GM18868 (cell line): ENCODE measurements at regions not wholly inside any gene's neighbourhood (a gene's known extent, or its start where the extent isn't known, plus 50 kb on each side); places are given as distances from the start of the nearest gene placed in this dataset.
"Not testable (repeated sequence)": the region's sequence is repeated elsewhere in the genome, so short reads cannot be mapped to it uniquely, and the experiment has no call there.

ENCODE experiments used
- ATAC-seq: cut with Tn5 transposase; IDR thresholded peaks from one replicate; pipeline ENCODE4 v1.9.1; 2021; ENCODE audit warnings: mild to moderate bottlenecking, moderate library complexity; ENCODE audit not compliant: unreplicated experiment

GRCh38 chr10:118423800-118424442 lies 81.8 kb upstream of the FAM204A start:
- ATAC-seq: peak; percentile 97

GRCh38 chr10:118422241-118422640 lies 80.1 kb upstream of the FAM204A start:
- ATAC-seq: no peak

GRCh38 chr10:118420049-118420448 lies 77.9 kb upstream of the FAM204A start:
- not testable (repeated sequence) for ATAC-seq

GRCh38 chr10:118412932-118413331 lies 70.8 kb upstream of the FAM204A start:
- no peak for ATAC-seq

- no peak for ATAC-seq
Measured at GRCh38 chr10:118412132-118412760, 70.1 kb upstream of the FAM204A start.

- no peak for ATAC-seq
Measured at GRCh38 chr10:118409295-118409694, 67.2 kb upstream of the FAM204A start.

GRCh38 chr10:118408181-118408580 lies 66.1 kb upstream of the FAM204A start:
- no peak for ATAC-seq

- no peak for ATAC-seq
Measured at GRCh38 chr10:118407777-118408176, 65.7 kb upstream of the FAM204A start.

- no peak for ATAC-seq
Measured at GRCh38 chr10:118407026-118407425, 64.9 kb upstream of the FAM204A start.

- ATAC-seq: no peak
Measured at GRCh38 chr10:118405928-118406327, 63.8 kb upstream of the FAM204A start.

GRCh38 chr10:118403967-118404366 lies 61.8 kb upstream of the FAM204A start:
- no peak for ATAC-seq

- no peak for ATAC-seq
Measured at GRCh38 chr10:118401708-118402193, 59.6 kb upstream of the FAM204A start.

GRCh38 chr10:118397391-118397790 lies 55.3 kb upstream of the FAM204A start:
- ATAC-seq: no peak

- no peak for ATAC-seq
Measured at GRCh38 chr10:118395947-118396346, 53.8 kb upstream of the FAM204A start.

GRCh38 chr10:118394301-118395200 lies 52.4 kb upstream of the FAM204A start:
- no peak for ATAC-seq

GRCh38 chr10:118392761-118393160 lies 50.6 kb upstream of the FAM204A start:
- no peak for ATAC-seq
